Erythroblast (primary cell): ENCODE measurements at regions not wholly inside any gene's neighbourhood (a gene's known extent, or its start where the extent isn't known, plus 50 kb on each side); places are given as distances from the start of the nearest gene placed in this dataset.

Experiments used
- GATA1 ChIP-seq: IDR thresholded peaks from 2 replicates; pipeline ENCODE4 v1.6.1; 2011; ENCODE audit warnings: low read depth, mild to moderate bottlenecking, control low read depth, low read length, moderate library complexity
- POLR2A ChIP-seq: IDR thresholded peaks from 2 replicates; pipeline ENCODE4 v1.6.1; 2011; ENCODE audit warnings: mild to moderate bottlenecking, low read length

GRCh38 chr17:70776441-70776840 lies 607.1 kb downstream of the KCNJ2 start:
- TF ChIP-seq POLR2A, result no peak
- TF ChIP-seq GATA1, result no peak
